ENCODE measurements at regions not wholly inside any gene's neighbourhood (a gene's known extent, or its start where the extent isn't known, plus 50 kb on each side); places are given as distances from the start of the nearest gene placed in this dataset.
"Not testable (repeated sequence)": the region's sequence is repeated elsewhere in the genome, so short reads cannot be mapped to it uniquely, and the experiment has no call there.

DNA sequence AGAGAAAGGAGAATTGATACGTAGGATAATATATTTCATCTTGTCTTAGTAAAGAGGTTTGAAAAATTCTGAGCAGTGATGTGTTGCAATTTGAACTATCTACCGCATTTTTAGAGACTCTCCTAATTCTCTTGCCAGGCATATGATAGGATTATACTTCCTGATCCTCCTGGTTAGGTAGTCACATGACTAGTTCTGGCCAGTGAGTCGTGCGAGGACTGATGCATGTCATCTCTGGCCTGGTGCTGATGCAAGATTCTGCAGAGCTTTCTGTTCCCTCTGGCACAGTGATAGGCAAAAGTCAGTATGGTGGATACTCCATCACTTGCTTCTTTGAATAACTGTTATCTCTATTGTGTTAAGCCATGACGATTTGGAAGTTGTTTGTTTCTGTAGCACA, 277.6 kb upstream of the NAALADL2 start:
- DNase-seq (ENCODE audit: low spot score) = no peak
- H3K27ac ChIP-seq = no peak overlapping the region
- H3K4me3 ChIP-seq = no peak overlapping the region
- TF ChIP-seq, protein P1, sequence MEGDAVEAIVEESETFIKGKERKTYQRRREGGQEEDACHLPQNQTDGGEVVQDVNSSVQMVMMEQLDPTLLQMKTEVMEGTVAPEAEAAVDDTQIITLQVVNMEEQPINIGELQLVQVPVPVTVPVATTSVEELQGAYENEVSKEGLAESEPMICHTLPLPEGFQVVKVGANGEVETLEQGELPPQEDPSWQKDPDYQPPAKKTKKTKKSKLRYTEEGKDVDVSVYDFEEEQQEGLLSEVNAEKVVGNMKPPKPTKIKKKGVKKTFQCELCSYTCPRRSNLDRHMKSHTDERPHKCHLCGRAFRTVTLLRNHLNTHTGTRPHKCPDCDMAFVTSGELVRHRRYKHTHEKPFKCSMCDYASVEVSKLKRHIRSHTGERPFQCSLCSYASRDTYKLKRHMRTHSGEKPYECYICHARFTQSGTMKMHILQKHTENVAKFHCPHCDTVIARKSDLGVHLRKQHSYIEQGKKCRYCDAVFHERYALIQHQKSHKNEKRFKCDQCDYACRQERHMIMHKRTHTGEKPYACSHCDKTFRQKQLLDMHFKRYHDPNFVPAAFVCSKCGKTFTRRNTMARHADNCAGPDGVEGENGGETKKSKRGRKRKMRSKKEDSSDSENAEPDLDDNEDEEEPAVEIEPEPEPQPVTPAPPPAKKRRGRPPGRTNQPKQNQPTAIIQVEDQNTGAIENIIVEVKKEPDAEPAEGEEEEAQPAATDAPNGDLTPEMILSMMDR (IDR thresholded peaks at IDR 0.05) = no peak

DNA sequence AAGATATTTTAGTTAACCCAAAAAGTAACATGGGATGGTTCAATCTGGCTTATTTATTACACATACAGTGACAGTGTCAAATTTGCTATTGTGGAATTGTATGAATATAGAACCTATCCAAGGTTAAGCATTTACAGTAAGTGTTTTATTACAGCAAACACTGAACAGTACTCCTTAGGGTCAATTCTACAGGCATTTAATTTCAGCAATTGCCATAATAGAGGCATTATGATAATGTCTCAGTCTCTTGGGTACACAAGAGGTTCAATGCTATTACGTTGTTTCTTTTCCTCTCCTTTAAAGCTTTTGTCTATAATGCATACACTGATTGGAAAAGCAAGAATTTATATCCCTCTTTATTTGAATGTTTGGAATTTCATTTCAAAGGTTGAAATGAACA, 275.7 kb upstream of the NAALADL2 start:
- TF ChIP-seq, protein P1 (IDR thresholded peaks at IDR 0.05) = no peak
- H3K4me3 ChIP-seq = no peak overlapping the region
- H3K27ac ChIP-seq = no peak overlapping the region
- DNase-seq (ENCODE audit: low spot score) = no peak

DNA sequence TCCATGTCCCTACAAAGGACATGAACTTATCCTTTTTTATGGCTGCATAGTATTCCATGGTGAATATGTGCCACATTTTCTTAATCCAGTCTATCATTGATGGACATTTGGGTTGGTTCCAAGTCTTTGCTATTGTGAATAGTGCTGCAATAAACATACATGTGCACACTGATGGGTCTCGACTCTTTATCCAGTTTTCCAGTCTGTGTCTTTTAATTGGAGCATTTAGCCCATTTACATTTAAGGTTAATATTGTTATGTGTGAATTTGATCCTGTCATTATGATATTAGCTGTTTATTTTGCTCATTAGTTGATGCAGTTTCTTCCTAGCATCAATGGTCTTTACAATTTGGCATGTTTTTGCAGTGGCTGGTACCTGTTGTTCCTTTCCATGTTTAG, 272.0 kb upstream of the NAALADL2 start:
- H3K27ac ChIP-seq; H3K4me3 ChIP-seq; DNase-seq (ENCODE audit: low spot score): not testable (repeated sequence)

DNA sequence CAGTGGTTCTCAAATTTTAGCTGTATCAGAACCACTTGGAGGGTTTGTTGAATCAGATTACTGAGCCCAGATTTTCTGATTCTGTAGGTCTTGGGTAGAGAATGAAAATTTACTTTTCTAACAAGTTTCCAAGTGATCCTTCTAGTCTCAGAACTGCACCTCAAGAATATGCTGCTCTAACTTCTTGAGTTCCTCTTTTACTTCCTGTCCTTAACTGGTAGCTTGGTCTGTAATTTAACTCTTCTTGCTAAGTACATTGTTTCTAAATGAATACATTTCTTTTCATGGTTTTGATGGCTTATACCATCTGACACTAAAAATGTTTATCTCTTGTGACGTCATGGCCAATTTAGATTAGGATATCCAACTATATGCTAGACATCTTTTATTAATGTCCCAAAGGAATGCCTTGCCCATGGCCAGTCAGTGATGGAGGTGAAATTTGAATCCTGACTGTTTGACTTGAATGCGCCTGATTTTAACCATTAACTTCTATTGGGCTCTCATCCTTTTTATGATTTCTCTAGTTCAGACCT, 262.6 kb upstream of the NAALADL2 start:
- Histone ChIP-seq H3K27ac (no peak overlapping the region), H3K4me3 (no peak overlapping the region)
- DNase-seq (ENCODE audit: low spot score) = no peak
- TF ChIP-seq, protein P1 (IDR thresholded peaks at IDR 0.05) = no peak

DNA sequence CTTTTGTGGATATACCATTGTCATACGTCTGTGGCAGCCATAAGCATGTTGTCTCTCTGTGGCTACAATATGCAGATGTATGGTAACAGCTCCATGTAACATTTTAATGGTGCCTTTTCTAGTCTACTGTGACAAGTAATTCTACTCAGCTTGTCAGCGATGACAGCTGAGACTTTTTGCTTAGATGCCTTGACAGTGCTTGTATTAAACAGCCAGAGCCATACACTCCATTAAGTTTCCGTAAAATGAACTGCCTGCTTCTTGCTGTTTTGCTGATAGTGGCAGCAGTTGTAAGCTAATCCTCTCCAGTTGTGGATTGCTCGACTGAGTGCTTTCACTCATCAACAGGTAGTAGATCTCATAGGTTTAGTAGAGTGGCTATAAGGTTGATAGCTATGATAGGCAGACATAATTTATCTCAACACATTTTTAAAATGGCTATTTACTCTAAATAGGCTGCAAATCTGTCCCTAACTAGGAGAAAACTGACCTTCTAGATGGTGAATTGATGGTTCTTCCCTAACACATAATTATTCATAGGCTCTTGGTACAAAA, 260.2 kb upstream of the NAALADL2 start:
- no peak for DNase-seq (ENCODE audit: low spot score)

DNA sequence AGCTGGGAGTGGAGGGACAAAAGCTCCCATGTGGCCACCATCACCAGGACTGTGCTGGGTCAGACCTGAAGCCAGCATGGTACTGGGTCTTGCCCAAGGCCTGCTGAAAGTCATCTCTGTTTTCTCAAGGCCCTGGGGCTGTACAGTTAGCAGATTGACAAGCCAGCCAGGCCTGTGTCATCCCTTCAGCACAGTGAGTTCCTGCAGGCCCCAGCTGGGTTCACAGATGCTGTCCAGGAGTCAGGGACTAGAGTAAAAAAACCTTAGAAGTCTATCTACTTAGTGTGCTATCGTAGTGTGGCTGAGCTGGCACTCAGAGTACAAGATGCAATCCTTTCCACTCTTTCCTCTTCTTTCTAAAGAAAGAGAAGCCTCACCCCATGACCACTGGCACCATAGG, 246.0 kb upstream of the NAALADL2 start:
- DNase-seq (ENCODE audit: low spot score) = no peak
- Histone ChIP-seq H3K27ac (no peak overlapping the region), H3K4me3 (no peak overlapping the region)
- TF ChIP-seq, protein P1 (IDR thresholded peaks at IDR 0.05) = no peak

More for the DNA sequence above, 260.2 kb upstream of the NAALADL2 start:
- Histone ChIP-seq H3K27ac (no peak overlapping the region), H3K4me3 (no peak overlapping the region)
- TF ChIP-seq, protein P1 (IDR thresholded peaks at IDR 0.05) = no peak

DNA sequence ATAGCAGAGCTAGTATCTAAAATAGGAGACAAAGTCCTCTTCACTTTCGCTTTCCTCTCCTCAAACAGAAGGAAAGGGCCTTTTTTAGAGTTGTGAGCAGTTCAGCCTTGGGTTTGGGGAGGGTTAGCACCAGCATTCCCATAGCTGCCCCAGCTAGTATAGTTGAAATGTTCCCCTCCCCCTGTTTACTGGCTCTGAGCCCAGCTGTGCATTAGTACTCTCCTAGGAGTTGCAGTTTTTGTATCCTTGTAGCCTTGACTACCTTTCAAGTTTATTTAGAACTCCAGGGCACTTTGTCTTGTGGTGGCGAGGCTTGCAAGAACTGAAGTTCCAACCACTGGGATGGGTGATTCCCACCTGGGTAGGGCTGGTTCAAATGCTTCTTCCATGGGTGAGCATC, 245.1 kb upstream of the NAALADL2 start:
- Histone ChIP-seq H3K4me3 (no peak overlapping the region), H3K27ac (no peak overlapping the region)
- DNase-seq (ENCODE audit: low spot score) = no peak
- TF ChIP-seq, protein P1 (IDR thresholded peaks at IDR 0.05) = no peak

Data from coronary artery (tissue), 2 donors.